SK-N-SH (cell line): ENCODE measurements at regions not wholly inside any gene's neighbourhood (a gene's known extent, or its start where the extent isn't known, plus 50 kb on each side); places are given as distances from the start of the nearest gene placed in this dataset.

Source experiments
- EP300 ChIP-seq, 2 experiments: IDR thresholded peaks; 2 replicates each; pipeline versions ENCODE4 v1.4.0 to v1.6.1; 2012; ENCODE audit warnings: borderline replicate concordance in 1 of 2, low read depth in 1 of 2, low read length in 1 of 2
- POLR2AphosphoS5 ChIP-seq: IDR thresholded peaks from 2 replicates; pipeline ENCODE4 v1.6.1; 2012; ENCODE audit warnings: low read depth, low read length
- REST ChIP-seq: IDR thresholded peaks from 2 replicates; pipeline ENCODE4 v1.6.1; 2012; ENCODE audit warnings: mild to moderate bottlenecking, low read depth, low read length, moderate library complexity
- TF ChIP-seq, protein P1 (sequence below): IDR thresholded peaks from 2 replicates; pipeline ENCODE4 v1.4.0; 2012; ENCODE audit warnings: low read depth
- TF ChIP-seq, protein P2 (sequence below): fragments of 200-600 bp; sonication (generic); IDR thresholded peaks from 2 replicates; pipeline ENCODE4 v1.6.1; 2017; ENCODE audit warnings: antibody characterized with exemption, mild to moderate bottlenecking, moderate library complexity
- TF ChIP-seq, protein P3 (sequence below): IDR thresholded peaks from 2 replicates; pipeline ENCODE4; 2012

- TF ChIP-seq EP300 (IDR thresholded peaks at IDR 0.05; ENCODE audit: borderline replicate concordance in 1 of 2, low read depth in 1 of 2, low read length in 1 of 2) = no peak
- TF ChIP-seq, protein P1, sequence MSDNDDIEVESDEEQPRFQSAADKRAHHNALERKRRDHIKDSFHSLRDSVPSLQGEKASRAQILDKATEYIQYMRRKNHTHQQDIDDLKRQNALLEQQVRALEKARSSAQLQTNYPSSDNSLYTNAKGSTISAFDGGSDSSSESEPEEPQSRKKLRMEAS = no peak
- TF ChIP-seq, protein P2, sequence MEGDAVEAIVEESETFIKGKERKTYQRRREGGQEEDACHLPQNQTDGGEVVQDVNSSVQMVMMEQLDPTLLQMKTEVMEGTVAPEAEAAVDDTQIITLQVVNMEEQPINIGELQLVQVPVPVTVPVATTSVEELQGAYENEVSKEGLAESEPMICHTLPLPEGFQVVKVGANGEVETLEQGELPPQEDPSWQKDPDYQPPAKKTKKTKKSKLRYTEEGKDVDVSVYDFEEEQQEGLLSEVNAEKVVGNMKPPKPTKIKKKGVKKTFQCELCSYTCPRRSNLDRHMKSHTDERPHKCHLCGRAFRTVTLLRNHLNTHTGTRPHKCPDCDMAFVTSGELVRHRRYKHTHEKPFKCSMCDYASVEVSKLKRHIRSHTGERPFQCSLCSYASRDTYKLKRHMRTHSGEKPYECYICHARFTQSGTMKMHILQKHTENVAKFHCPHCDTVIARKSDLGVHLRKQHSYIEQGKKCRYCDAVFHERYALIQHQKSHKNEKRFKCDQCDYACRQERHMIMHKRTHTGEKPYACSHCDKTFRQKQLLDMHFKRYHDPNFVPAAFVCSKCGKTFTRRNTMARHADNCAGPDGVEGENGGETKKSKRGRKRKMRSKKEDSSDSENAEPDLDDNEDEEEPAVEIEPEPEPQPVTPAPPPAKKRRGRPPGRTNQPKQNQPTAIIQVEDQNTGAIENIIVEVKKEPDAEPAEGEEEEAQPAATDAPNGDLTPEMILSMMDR = no peak
- TF ChIP-seq REST = no peak
- no peak for TF ChIP-seq POLR2AphosphoS5
- TF ChIP-seq, protein P3, sequence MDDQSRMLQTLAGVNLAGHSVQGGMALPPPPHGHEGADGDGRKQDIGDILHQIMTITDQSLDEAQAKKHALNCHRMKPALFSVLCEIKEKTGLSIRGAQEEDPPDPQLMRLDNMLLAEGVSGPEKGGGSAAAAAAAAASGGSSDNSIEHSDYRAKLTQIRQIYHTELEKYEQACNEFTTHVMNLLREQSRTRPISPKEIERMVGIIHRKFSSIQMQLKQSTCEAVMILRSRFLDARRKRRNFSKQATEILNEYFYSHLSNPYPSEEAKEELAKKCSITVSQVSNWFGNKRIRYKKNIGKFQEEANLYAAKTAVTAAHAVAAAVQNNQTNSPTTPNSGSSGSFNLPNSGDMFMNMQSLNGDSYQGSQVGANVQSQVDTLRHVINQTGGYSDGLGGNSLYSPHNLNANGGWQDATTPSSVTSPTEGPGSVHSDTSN = no peak
Measured at GRCh38 chr6:85363870-85364269, 86.0 kb upstream of the NT5E start.
